ENCODE measurements at regions not wholly inside any gene's neighbourhood (a gene's known extent, or its start where the extent isn't known, plus 50 kb on each side); places are given as distances from the start of the nearest gene placed in this dataset.

DNA sequence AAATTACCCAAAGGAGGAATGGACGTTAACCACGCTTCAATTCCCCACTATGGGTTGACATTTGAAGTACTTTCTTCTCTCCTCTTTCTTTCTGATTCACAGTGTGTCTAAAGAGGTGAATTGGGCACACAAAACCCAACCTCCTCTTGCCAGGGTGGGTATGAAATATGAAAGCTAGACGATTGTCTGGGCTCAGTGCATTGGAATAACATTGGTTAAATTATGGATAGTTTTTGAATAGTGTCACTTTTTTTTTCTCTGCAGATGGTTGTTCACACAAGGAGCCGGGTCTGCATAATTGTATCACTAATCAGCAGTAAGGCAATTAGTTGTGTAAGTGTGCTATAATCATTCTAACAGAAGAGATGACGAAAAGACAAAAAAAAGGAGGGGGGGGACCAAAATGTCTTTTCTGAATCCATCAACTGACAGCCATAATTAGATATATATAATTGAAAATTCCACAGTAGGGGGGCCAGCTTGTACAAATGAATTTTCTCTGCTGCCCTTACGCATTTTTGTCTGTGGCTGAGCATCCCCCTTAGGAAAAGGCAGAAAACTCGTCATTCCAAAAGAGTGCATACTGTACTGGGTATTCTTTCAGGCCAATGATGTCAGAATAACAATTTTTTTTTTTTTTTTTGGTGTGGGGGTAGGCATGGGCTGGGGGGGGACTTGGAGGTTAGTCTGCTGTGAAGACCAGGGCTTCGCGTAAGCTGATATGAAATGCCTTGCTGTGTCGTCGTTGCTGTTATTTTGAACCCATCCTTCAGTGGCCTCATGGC lies 307.5 kb upstream of the SALL1 start:
- no peaks in the 10 kb centered on the region for H3K9me3 ChIP-seq (ENCODE audit: control insufficient read depth, low read length)
- H3K4me1 ChIP-seq (ENCODE audit: control insufficient read depth, insufficient read depth, low read length, poor library complexity, severe bottlenecking), result no peaks in the 10 kb centered on the region
- H3K4me3 ChIP-seq (ENCODE audit: insufficient read depth, low read depth, low read length, poor library complexity, severe bottlenecking), result no peak overlapping the region
- no peak overlapping the region for H3K27ac ChIP-seq (ENCODE audit: insufficient read depth, low read length, poor library complexity, severe bottlenecking)
- H3K36me3 ChIP-seq (ENCODE audit: control insufficient read depth, insufficient read depth, low read length), result no peaks in the 10 kb centered on the region
- no peak for DNase-seq
- H3K27me3 ChIP-seq (replicated peaks; ENCODE audit: control insufficient read depth, insufficient read depth, low read length, poor library complexity, severe bottlenecking), result no peaks in the 10 kb centered on the region

DNA sequence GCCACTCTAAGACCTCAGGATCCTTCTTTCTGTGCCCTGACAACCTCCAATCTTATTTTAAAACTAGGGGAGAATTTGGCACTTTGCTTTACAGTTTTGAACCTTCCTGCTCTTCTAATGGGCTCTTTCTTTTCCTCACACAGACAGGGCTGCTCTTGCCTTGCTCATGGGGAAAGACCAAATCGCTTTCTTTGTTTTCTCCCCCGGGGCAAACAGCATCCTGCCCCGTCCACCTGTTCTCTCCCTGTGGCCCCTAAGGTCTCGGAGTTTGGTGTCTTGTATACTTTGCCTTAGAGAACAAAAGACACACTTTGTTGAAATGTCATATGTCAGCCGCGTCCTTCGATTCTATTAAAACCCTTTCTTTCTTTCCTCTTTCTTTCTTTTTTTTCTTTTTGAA lies 306.7 kb upstream of the SALL1 start:
- Histone ChIP-seq H3K4me3 (ENCODE audit: insufficient read depth, low read depth, low read length, poor library complexity, severe bottlenecking) (no peak overlapping the region), H3K4me1 (ENCODE audit: control insufficient read depth, insufficient read depth, low read length, poor library complexity, severe bottlenecking) (no peaks in the 10 kb centered on the region), H3K9me3 (ENCODE audit: control insufficient read depth, low read length) (no peaks in the 10 kb centered on the region), H3K27ac (ENCODE audit: insufficient read depth, low read length, poor library complexity, severe bottlenecking) (no peak overlapping the region), H3K36me3 (ENCODE audit: control insufficient read depth, insufficient read depth, low read length) (no peaks in the 10 kb centered on the region), H3K27me3 (replicated peaks; ENCODE audit: control insufficient read depth, insufficient read depth, low read length, poor library complexity, severe bottlenecking) (no peaks in the 10 kb centered on the region)
- DNase-seq, result no peak

DNA sequence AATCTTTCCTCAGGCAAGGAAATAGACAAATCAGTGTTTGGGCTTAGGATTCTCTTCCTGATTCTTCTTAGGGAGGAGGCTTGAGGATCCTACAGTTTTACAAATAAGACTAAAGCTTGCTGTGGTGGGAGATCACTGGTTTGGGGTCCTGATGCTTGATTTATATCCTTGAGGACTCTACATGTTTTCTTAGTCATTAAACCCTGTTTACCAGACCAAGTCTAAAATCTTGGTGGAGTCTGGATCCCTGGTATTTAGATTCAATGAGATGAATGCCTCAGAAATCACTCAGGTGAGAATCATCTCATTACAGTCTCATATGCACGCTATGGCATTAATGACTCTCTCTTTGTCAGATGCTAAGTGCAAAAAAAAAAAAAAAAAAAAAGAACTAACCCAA lies 304.3 kb upstream of the SALL1 start:
- H3K4me1 ChIP-seq (ENCODE audit: control insufficient read depth, insufficient read depth, low read length, poor library complexity, severe bottlenecking), result no peaks in the 10 kb centered on the region
- H3K9me3 ChIP-seq (ENCODE audit: control insufficient read depth, low read length), result no peaks in the 10 kb centered on the region
- H3K4me3 ChIP-seq (ENCODE audit: insufficient read depth, low read depth, low read length, poor library complexity, severe bottlenecking), result no peak overlapping the region
- H3K36me3 ChIP-seq (ENCODE audit: control insufficient read depth, insufficient read depth, low read length), result no peaks in the 10 kb centered on the region
- H3K27me3 ChIP-seq (replicated peaks; ENCODE audit: control insufficient read depth, insufficient read depth, low read length, poor library complexity, severe bottlenecking), result no peaks in the 10 kb centered on the region
- DNase-seq, result no peak
- no peak overlapping the region for H3K27ac ChIP-seq (ENCODE audit: insufficient read depth, low read length, poor library complexity, severe bottlenecking)

DNA sequence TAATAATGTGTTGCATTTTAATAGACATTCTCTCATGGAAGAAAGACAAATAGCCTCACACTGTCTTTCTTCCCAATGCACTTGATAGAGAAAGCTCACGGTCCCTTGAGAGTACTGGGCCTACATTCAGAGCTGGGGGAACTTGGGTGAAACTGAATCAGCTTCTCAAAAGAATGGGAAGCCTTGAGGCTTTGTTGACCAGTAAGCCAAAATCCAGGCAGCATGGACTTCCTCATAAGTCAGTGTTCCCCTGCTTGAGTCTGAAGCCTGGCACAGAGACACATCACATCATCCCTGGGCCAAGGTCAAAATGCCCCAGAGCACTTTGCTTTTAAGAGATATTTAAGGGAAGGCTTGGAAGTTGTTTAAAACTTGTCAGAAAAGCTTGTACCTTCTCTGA lies 302.2 kb upstream of the SALL1 start:
- Histone ChIP-seq H3K27ac (ENCODE audit: insufficient read depth, low read length, poor library complexity, severe bottlenecking) (no peak overlapping the region), H3K4me3 (ENCODE audit: insufficient read depth, low read depth, low read length, poor library complexity, severe bottlenecking) (no peak overlapping the region), H3K36me3 (ENCODE audit: control insufficient read depth, insufficient read depth, low read length) (no peaks in the 10 kb centered on the region), H3K4me1 (ENCODE audit: control insufficient read depth, insufficient read depth, low read length, poor library complexity, severe bottlenecking) (no peaks in the 10 kb centered on the region), H3K9me3 (ENCODE audit: control insufficient read depth, low read length) (no peaks in the 10 kb centered on the region), H3K27me3 (replicated peaks; ENCODE audit: control insufficient read depth, insufficient read depth, low read length, poor library complexity, severe bottlenecking) (no peaks in the 10 kb centered on the region)
- DNase-seq, result no peak

DNA sequence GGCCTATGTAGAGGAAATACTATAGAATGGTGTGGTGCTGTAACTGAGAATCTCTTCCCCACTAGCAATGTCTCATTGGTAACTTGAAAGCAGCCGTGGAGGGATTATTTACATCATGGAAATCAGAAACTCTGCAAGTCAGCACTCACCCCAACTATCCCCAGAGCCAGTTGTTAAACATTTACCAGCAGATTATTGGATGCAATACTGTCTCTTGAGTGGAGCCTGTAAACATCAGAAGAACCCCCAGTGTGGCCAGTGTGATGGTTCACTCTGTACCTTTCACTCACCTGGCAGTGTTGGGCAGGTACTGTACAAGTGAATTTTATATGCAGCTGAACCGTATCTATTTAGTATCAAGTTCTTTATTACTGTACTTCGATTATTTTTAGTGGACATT lies 299.8 kb upstream of the SALL1 start:
- Histone ChIP-seq H3K27me3 (replicated peaks; ENCODE audit: control insufficient read depth, insufficient read depth, low read length, poor library complexity, severe bottlenecking) (no peaks in the 10 kb centered on the region), H3K4me3 (ENCODE audit: insufficient read depth, low read depth, low read length, poor library complexity, severe bottlenecking) (no peak overlapping the region), H3K9me3 (ENCODE audit: control insufficient read depth, low read length) (no peaks in the 10 kb centered on the region), H3K27ac (ENCODE audit: insufficient read depth, low read length, poor library complexity, severe bottlenecking) (no peak overlapping the region), H3K4me1 (ENCODE audit: control insufficient read depth, insufficient read depth, low read length, poor library complexity, severe bottlenecking) (no peaks in the 10 kb centered on the region), H3K36me3 (ENCODE audit: control insufficient read depth, insufficient read depth, low read length) (no peaks in the 10 kb centered on the region)
- DNase-seq, result no peak

DNA sequence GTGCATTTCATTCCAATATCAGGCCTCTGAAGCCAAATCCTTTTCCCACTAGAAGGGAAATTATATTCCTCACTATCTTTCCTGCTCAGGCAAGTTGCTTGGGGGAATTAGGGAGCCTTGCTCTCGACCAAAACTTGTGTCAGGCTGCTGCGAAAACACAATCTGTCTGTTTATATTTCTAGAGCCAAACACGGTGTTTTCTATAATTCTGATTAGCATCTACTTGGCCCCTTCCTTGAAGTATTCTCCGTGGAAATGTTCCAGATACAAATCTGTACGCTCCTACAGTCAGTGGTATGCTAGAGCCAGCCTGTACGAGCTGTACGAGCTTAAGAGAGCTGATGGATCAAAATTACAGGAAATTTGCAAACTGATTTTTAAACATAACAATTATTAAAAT lies 299.3 kb upstream of the SALL1 start:
- no peaks in the 10 kb centered on the region for H3K9me3 ChIP-seq (ENCODE audit: control insufficient read depth, low read length)
- no peak overlapping the region for H3K4me3 ChIP-seq (ENCODE audit: insufficient read depth, low read depth, low read length, poor library complexity, severe bottlenecking)
- H3K27me3 ChIP-seq (replicated peaks; ENCODE audit: control insufficient read depth, insufficient read depth, low read length, poor library complexity, severe bottlenecking), result no peaks in the 10 kb centered on the region
- DNase-seq, result no peak
- no peak overlapping the region for H3K27ac ChIP-seq (ENCODE audit: insufficient read depth, low read length, poor library complexity, severe bottlenecking)
- H3K36me3 ChIP-seq (ENCODE audit: control insufficient read depth, insufficient read depth, low read length), result no peaks in the 10 kb centered on the region
- H3K4me1 ChIP-seq (ENCODE audit: control insufficient read depth, insufficient read depth, low read length, poor library complexity, severe bottlenecking), result no peaks in the 10 kb centered on the region

DNA sequence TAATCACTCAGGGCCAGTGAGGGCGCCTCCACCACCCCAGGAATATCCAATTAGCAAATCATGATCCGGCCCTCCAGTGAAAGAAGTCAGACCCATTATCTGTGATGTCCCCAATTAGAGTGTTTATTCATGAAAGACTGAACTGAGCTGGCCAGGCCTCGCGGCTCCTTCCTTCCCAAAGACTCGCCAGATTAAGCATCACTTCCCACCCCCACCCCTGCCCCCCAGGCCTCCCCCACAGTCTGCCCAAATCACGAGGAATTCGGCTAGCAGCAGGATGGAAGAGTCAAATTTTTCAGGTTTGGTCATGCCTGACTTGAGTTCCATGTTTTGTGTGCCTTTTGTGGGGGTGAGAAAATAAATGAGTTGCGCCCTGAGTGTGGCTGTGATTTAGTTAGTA lies 298.4 kb upstream of the SALL1 start:
- Histone ChIP-seq H3K27ac (ENCODE audit: insufficient read depth, low read length, poor library complexity, severe bottlenecking) (no peak overlapping the region), H3K36me3 (ENCODE audit: control insufficient read depth, insufficient read depth, low read length) (no peaks in the 10 kb centered on the region), H3K27me3 (replicated peaks; ENCODE audit: control insufficient read depth, insufficient read depth, low read length, poor library complexity, severe bottlenecking) (no peaks in the 10 kb centered on the region), H3K4me1 (ENCODE audit: control insufficient read depth, insufficient read depth, low read length, poor library complexity, severe bottlenecking) (no peaks in the 10 kb centered on the region), H3K4me3 (ENCODE audit: insufficient read depth, low read depth, low read length, poor library complexity, severe bottlenecking) (no peak overlapping the region), H3K9me3 (ENCODE audit: control insufficient read depth, low read length) (no peaks in the 10 kb centered on the region)
- no peak for DNase-seq

DNA sequence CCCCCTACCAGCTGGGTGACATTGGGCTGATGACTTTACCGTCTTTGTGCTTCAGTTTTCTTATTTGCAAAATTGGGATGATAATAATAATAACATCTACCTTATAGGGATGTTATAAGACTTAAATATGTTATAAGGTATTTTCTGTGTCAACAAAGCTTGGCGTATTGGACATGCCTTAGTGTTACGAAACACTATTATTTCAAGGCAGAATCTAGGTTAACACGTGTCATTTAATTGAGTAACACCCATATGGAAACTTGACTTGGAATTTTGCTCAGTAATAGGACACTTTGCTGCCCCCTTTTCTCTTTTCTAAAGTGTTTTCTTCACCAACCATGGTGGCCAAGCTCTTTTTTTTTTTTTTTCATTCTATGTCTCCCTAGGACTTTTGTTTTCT lies 294.2 kb upstream of the SALL1 start:
- H3K4me1 ChIP-seq (ENCODE audit: control insufficient read depth, insufficient read depth, low read length, poor library complexity, severe bottlenecking), result no peaks in the 10 kb centered on the region
- no peaks in the 10 kb centered on the region for H3K27me3 ChIP-seq (replicated peaks; ENCODE audit: control insufficient read depth, insufficient read depth, low read length, poor library complexity, severe bottlenecking)
- DNase-seq, result no peak
- no peak overlapping the region for H3K4me3 ChIP-seq (ENCODE audit: insufficient read depth, low read depth, low read length, poor library complexity, severe bottlenecking)
- no peak overlapping the region for H3K27ac ChIP-seq (ENCODE audit: insufficient read depth, low read length, poor library complexity, severe bottlenecking)
- H3K9me3 ChIP-seq (ENCODE audit: control insufficient read depth, low read length), result no peaks in the 10 kb centered on the region
- no peaks in the 10 kb centered on the region for H3K36me3 ChIP-seq (ENCODE audit: control insufficient read depth, insufficient read depth, low read length)

DNA sequence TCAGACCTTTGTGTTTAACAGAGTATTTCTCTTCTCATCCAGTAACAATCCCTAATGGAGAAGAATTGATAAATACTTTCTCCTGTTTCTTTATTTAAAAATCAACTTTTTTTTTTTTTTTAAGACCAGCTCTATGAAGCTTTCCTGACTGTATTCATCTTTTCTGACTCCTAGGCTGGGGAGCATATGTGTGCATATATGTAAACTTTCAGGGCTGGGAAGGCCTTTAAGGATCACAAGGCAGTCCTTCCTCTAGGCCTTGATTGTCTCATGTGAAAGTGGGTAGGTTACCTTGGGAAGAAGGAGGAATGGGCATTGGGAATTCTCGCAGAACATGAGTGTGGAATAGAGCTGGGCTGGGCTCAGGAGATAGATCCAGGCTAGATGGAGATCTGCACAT lies 292.9 kb upstream of the SALL1 start:
- DNase-seq, result no peak
- Histone ChIP-seq H3K4me3 (ENCODE audit: insufficient read depth, low read depth, low read length, poor library complexity, severe bottlenecking) (no peak overlapping the region), H3K9me3 (ENCODE audit: control insufficient read depth, low read length) (no peaks in the 10 kb centered on the region), H3K27me3 (replicated peaks; ENCODE audit: control insufficient read depth, insufficient read depth, low read length, poor library complexity, severe bottlenecking) (no peaks in the 10 kb centered on the region), H3K27ac (ENCODE audit: insufficient read depth, low read length, poor library complexity, severe bottlenecking) (no peak overlapping the region), H3K36me3 (ENCODE audit: control insufficient read depth, insufficient read depth, low read length) (no peaks in the 10 kb centered on the region), H3K4me1 (ENCODE audit: control insufficient read depth, insufficient read depth, low read length, poor library complexity, severe bottlenecking) (no peaks in the 10 kb centered on the region)

DNA sequence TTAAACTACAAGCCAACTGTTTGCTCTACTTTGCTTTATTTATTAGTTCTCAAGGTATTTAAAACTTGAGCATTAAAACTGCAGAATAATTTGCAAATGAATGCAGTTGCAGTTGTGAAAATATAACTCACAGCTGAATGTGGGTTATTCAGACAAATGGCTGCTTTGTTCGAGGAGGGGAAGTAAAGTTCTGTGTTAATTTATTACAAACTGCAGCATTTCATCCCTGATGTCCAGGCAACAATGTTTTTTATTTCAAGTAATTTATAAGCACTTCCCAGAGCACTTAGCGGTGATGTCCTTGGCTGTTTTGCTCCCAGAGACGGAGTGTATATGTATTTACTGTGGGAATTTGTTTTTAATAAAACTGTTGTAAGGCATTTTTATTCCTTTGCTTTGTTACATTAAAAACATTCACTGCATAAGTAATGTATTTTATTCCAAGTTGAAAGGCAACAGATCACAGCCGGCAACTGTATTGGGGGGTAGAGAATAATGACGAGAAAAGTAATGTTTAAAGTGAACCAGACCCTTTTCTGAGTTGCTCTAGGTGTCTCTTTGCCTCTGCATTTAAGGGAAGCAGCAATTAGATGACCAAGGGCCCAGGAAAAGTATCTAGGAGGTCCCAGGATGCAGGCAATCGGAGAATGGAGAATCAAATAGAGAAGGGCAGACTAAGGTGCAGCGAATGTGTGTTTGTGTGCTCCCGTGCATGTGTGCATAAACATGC lies 291.2 kb upstream of the SALL1 start:
- Histone ChIP-seq H3K4me1 (ENCODE audit: control insufficient read depth, insufficient read depth, low read length, poor library complexity, severe bottlenecking) (no peaks in the 10 kb centered on the region), H3K9me3 (ENCODE audit: control insufficient read depth, low read length) (no peaks in the 10 kb centered on the region), H3K4me3 (ENCODE audit: insufficient read depth, low read depth, low read length, poor library complexity, severe bottlenecking) (no peak overlapping the region), H3K27me3 (replicated peaks; ENCODE audit: control insufficient read depth, insufficient read depth, low read length, poor library complexity, severe bottlenecking) (no peaks in the 10 kb centered on the region), H3K27ac (ENCODE audit: insufficient read depth, low read length, poor library complexity, severe bottlenecking) (no peak overlapping the region), H3K36me3 (ENCODE audit: control insufficient read depth, insufficient read depth, low read length) (no peaks in the 10 kb centered on the region)
- no peak for DNase-seq

Measured in effector memory CD4-positive, alpha-beta T cell (primary cell).